KOPT-K1 (cell line): ENCODE measurements at regions not wholly inside any gene's neighbourhood (a gene's known extent, or its start where the extent isn't known, plus 50 kb on each side); places are given as distances from the start of the nearest gene placed in this dataset.

Experiments
- H3K27ac ChIP-seq: fragments of 200-600 bp; sonication (generic); 2 replicates; pipeline ENCODE4 v1.5.1; 2016; ENCODE audit warnings: antibody characterized with exemption, mild to moderate bottlenecking, low read depth, low read length; ENCODE audit not compliant: poor library complexity, severe bottlenecking
- H3K36me3 ChIP-seq: fragments of 200-600 bp; sonication (generic); 2 replicates; pipeline ENCODE4 v1.5.1; 2017; ENCODE audit warnings: antibody characterized with exemption, mild to moderate bottlenecking, low read length, moderate library complexity; ENCODE audit not compliant: insufficient read depth
- H3K9me3 ChIP-seq: fragments of 200-600 bp; sonication (generic); 2 replicates; pipeline ENCODE4 v1.5.1; 2017; ENCODE audit warnings: antibody characterized with exemption, low read length, mild to moderate bottlenecking; ENCODE audit not compliant: insufficient read depth, poor library complexity, severe bottlenecking

DNA sequence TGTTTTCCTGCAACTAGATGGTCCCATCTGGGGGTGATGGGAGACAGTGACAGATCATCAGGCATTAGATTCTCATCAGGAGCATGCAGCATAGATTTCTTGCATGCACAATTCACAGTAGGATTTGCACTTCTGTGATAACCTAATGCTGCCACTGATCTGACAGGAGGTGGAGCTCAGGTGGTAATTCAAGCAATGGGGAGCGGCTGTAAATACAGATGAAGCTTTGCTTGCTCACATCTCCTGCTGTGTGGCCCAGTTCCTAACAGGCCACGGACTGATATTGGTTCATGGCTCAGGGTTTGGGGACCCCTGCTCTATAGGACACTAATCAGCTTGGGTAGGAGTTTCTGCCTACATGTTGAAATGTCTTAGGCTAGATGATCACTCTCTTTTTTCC is 320.0 kb downstream of the PRDM2 start:
- H3K9me3 ChIP-seq = no peaks in the 10 kb centered on the region
- H3K36me3 ChIP-seq = no peaks in the 10 kb centered on the region
- H3K27ac ChIP-seq = no peak overlapping the region

DNA sequence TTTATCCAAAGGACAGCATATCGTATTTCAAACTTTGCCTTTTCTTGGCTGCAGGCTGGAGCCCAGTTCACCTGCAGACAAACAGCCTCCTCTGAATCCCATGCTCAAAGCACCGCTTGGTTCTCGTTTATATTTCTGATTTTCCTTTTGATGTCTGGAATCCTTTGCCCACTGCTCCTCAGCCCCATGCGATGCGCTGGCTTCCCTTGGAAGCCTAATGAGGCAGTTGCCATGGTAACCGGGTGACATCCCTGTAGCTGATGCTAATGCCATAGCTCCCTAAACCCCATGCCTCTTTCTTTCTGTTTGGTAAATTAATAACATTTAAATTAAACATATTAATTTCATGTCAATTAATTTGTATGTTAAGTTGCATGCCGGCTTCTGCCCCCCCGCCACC is 327.1 kb downstream of the PRDM2 start:
- no peaks in the 10 kb centered on the region for H3K36me3 ChIP-seq

DNA sequence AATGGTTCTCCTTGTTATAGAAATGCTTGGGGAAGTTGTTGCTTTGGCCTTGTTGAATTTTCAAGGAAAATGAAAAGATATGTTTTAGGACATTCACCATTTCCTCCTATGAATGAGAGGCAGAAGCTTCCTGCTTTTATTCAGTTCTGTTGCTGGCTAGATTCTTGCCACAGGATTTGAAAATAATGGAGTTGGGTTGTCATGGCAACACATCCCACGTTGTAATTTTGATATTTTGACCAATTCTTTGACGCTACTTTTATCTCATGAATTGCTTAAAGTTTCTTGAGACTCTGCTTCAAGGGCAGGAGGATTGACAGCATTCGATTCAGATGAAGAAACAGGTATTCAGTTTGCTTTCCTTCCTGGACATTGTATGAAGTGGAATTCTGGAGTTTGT is 331.5 kb downstream of the PRDM2 start:
- H3K27ac ChIP-seq = no peak overlapping the region
- H3K9me3 ChIP-seq = peaks cover 22% of the 10 kb centered on the region
- H3K36me3 ChIP-seq = no peaks in the 10 kb centered on the region

More for the DNA sequence above, 327.1 kb downstream of the PRDM2 start:
- Histone ChIP-seq H3K9me3 (no peaks in the 10 kb centered on the region), H3K27ac (no peak overlapping the region)

GRCh38 chr1:14034506-14034905 is 334.5 kb downstream of the PRDM2 start:
- no peaks in the 10 kb centered on the region for H3K36me3 ChIP-seq
- no peak overlapping the region for H3K27ac ChIP-seq
- H3K9me3 ChIP-seq = peaks cover 22% of the 10 kb centered on the region

DNA sequence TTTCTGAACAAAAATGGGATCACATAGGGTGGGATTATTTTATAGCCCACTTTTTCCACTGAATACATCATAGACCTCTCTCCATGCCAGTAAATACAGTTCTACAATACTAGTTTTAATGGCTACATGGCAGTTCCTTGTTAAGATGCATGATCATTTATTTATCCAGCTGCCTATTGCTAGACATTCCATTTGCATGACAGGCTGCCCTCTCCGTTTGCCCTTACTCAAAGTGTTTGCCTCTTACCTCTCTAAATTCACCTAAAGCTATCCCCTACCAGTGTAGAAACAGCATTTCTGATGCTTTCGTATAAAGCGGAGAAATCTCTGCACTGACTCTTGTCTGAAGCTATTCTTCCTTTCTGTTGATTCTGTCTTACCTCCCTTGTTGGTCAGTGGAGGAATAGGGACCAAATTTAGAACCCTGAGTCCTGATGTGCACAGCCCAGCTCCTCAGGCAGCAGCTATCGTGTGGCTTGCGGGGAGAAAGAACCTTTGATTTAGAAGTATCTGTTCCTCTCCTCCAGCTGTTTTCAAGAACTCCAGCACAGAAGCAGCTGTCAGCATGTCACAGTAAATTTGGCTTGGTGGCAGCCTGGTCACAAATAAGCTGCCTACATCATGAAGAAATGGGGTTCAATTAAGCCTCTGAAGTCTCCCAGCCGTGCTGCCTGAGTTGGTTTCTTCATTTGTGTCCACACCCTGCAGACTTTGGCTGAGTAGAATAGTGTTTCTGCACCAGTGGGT is 337.3 kb downstream of the PRDM2 start:
- Histone ChIP-seq H3K36me3 (no peaks in the 10 kb centered on the region), H3K27ac (no peak overlapping the region), H3K9me3 (peaks cover 37% of the 10 kb centered on the region)

GRCh38 chr1:14039582-14040430 is 339.8 kb downstream of the PRDM2 start:
- H3K27ac ChIP-seq = no peak overlapping the region
- H3K36me3 ChIP-seq = no peaks in the 10 kb centered on the region
- peaks cover 32% of the 10 kb centered on the region for H3K9me3 ChIP-seq

- Histone ChIP-seq H3K36me3 (no peaks in the 10 kb centered on the region), H3K27ac (no peak overlapping the region), H3K9me3 (no peaks in the 10 kb centered on the region)
Observed at GRCh38 chr1:14049965-14050364, 350.0 kb downstream of the PRDM2 start.

- Histone ChIP-seq H3K27ac (no peak overlapping the region), H3K36me3 (no peaks in the 10 kb centered on the region), H3K9me3 (no peaks in the 10 kb centered on the region)
Observed at GRCh38 chr1:14055442-14056223, 355.6 kb downstream of the PRDM2 start.

DNA sequence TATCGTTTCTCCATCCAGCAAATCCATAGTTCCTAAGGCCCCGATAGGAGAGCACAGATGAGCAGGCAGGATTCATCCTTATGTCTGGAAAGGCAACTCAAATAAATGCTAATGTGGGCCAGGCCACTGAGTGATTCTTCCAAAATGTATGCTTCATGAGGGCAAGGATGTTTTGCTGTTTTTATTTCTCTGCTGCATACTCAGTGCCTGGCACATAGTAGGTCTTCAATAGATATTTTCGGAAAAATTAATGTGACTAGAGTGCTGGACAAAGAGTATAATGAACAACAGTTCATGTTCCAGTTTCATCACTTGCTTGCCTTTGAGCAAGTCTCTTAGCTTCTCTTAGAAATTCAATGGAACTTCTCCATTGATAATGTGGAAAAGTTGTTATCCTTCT is 357.7 kb downstream of the PRDM2 start:
- Histone ChIP-seq H3K36me3 (no peaks in the 10 kb centered on the region), H3K9me3 (no peaks in the 10 kb centered on the region), H3K27ac (no peak overlapping the region)

DNA sequence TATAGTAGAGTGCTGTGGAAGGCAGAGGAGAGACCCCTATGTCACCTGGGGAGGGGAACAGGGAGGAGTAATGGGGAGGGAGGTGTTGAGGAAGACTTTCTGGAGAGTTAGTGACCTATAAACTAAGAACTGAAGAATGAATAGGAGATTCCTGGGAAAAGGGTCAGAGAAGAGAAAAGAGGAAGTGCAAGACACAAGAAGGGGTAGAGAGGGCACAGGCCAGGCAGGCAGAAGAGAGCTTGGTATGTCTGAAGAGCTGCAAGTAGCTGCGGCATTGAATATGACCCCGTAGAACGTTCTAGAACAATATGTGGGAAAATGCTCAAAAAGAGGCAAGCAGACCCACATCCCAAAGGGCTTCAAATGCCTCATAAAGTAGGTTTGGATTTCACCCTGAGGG is 361.2 kb downstream of the PRDM2 start:
- no peaks in the 10 kb centered on the region for H3K9me3 ChIP-seq
- H3K36me3 ChIP-seq = no peaks in the 10 kb centered on the region
- no peak overlapping the region for H3K27ac ChIP-seq

DNA sequence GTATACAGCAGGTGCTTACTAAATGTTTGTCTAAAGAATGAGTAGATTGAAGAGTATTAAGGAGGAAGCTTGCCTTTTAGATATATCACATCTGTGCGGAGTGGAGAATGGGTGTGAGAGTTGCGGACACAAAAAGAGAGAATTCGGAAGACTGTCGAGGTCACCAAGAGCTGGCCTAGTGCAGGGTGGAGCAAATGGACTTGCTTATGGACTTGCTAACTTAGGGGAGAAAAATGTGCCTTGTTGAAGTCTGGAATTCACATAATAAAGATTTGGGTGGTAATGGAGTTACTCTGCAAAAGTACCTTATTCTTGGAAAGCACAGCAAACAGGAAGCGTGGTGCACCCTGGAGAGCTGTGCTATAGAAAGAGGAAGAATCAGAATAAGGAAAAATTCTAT is 361.7 kb downstream of the PRDM2 start:
- H3K27ac ChIP-seq = no peak overlapping the region
- no peaks in the 10 kb centered on the region for H3K36me3 ChIP-seq
- no peaks in the 10 kb centered on the region for H3K9me3 ChIP-seq

- Histone ChIP-seq H3K9me3 (no peaks in the 10 kb centered on the region), H3K36me3 (no peaks in the 10 kb centered on the region), H3K27ac (no peak overlapping the region)
Observed at GRCh38 chr1:14062669-14063068, 362.7 kb downstream of the PRDM2 start.

GRCh38 chr1:14064649-14065442 is 364.9 kb downstream of the PRDM2 start:
- no peaks in the 10 kb centered on the region for H3K36me3 ChIP-seq
- no peak overlapping the region for H3K27ac ChIP-seq
- no peaks in the 10 kb centered on the region for H3K9me3 ChIP-seq

- H3K27ac ChIP-seq = no peak overlapping the region
- H3K9me3 ChIP-seq = no peaks in the 10 kb centered on the region
- no peaks in the 10 kb centered on the region for H3K36me3 ChIP-seq
Observed at GRCh38 chr1:14065486-14065885, 365.5 kb downstream of the PRDM2 start.
